WTC11 (cell line): ENCODE measurements at regions not wholly inside any gene's neighbourhood (a gene's known extent, or its start where the extent isn't known, plus 50 kb on each side); places are given as distances from the start of the nearest gene placed in this dataset.

ENCODE experiments used
- ATAC-seq: fragments of 200-7000 bp; cut with Tn5 transposase; 2 replicates; pipeline ENCODE4 v1.10.0; 2021; ENCODE audit warnings: mild to moderate bottlenecking, moderate library complexity
- CTCF ChIA-PET: fragments of 300-600 bp; sonication (Branson Sonifier 250); formaldehyde crosslinking; loops from one replicate; lab custom pipeline; 2021; ENCODE audit warnings: antibody characterized with exemption; lab: Charles Lee
- POLR2A ChIA-PET: fragments of 350-600 bp; sonication (Branson Sonifier 250); formaldehyde crosslinking; loops from one replicate; lab custom pipeline; 2021; ENCODE audit warnings: antibody characterized with exemption; lab: Charles Lee
- DNase-seq: peaks from one replicate; pipeline ENCODE4 v3.0.0; 2021; ENCODE audit warnings: low spot score
- H3K27ac Mint-ChIP-seq: 2 replicates; pipeline ENCODE4 v1.8.0; 2021; ENCODE audit warnings: mixed read lengths
- H3K27me3 Mint-ChIP-seq: 2 replicates; pipeline ENCODE4 v1.8.0; 2021; ENCODE audit warnings: low read depth, mild to moderate bottlenecking, moderate library complexity, mixed read lengths
- H3K36me3 Mint-ChIP-seq: 2 replicates; pipeline ENCODE4 v1.8.0; 2021; ENCODE audit warnings: mixed read lengths
- H3K4me1 Mint-ChIP-seq: 2 replicates; pipeline ENCODE4 v1.8.0; 2022; ENCODE audit warnings: mixed read lengths
- H3K4me3 Mint-ChIP-seq: 2 replicates; pipeline ENCODE4 v1.8.0; 2021; ENCODE audit warnings: mild to moderate bottlenecking, moderate library complexity, mixed read lengths
- H3K9me3 Mint-ChIP-seq: 2 replicates; pipeline ENCODE4 v1.8.0; 2021; ENCODE audit warnings: mixed read lengths
- AFF4 ChIP-seq: sonication (generic); formaldehyde crosslinking; IDR thresholded peaks from 2 replicates; pipeline ENCODE4 v1.8.1; 2023; ENCODE audit warnings: mild to moderate bottlenecking, missing genetic modification reagents, borderline replicate concordance
- AR ChIP-seq: fragments of 250-450 bp; sonication (Bioruptor Pico); IDR thresholded peaks from 2 replicates; pipeline ENCODE4 v1.9.0; 2021; ENCODE audit warnings: mild to moderate bottlenecking
- CDX4 ChIP-seq: fragments of 250-450 bp; sonication (Bioruptor Pico); IDR thresholded peaks from 2 replicates; pipeline ENCODE4 v1.9.0; 2021; ENCODE audit warnings: moderate library complexity, mild to moderate bottlenecking, inconsistent platforms, borderline replicate concordance
- E2F5 ChIP-seq: sonication (generic); formaldehyde crosslinking; IDR thresholded peaks from 2 replicates; pipeline ENCODE4 v1.8.1; 2022; ENCODE audit warnings: mild to moderate bottlenecking, moderate library complexity, missing genetic modification reagents
- FOXP4 ChIP-seq: sonication (generic); formaldehyde crosslinking; IDR thresholded peaks from 2 replicates; pipeline ENCODE4 v1.8.0; 2022; ENCODE audit warnings: mild to moderate bottlenecking, missing genetic modification reagents
- GRHL2 ChIP-seq: fragments of 250-450 bp; sonication (Bioruptor Pico); IDR thresholded peaks from 2 replicates; pipeline ENCODE4 v1.8.0; 2022; ENCODE audit warnings: mild to moderate bottlenecking, moderate library complexity; ENCODE audit not compliant: insufficient replicate concordance, severe bottlenecking
- GTF2I ChIP-seq: fragments of 250-450 bp; sonication (Bioruptor Pico); conservative IDR thresholded peaks from 2 replicates; pipeline ENCODE4 v1.4.0; 2021; ENCODE audit warnings: mild to moderate bottlenecking
- NFATC4 ChIP-seq: fragments of 250-450 bp; sonication (Bioruptor Pico); IDR thresholded peaks from 2 replicates; pipeline ENCODE4 v1.9.0; 2021; ENCODE audit warnings: mild to moderate bottlenecking
- RELA ChIP-seq: sonication (generic); formaldehyde crosslinking; IDR thresholded peaks from 2 replicates; pipeline ENCODE4 v1.8.1; 2022; ENCODE audit warnings: missing genetic modification reagents, mild to moderate bottlenecking, borderline replicate concordance
- SMAD3 ChIP-seq: sonication (generic); formaldehyde crosslinking; IDR thresholded peaks from 2 replicates; pipeline ENCODE4 v1.8.0; 2022; ENCODE audit warnings: missing genetic modification reagents, mild to moderate bottlenecking, borderline replicate concordance
- STAT6 ChIP-seq: sonication (generic); formaldehyde crosslinking; conservative IDR thresholded peaks from 2 replicates; pipeline ENCODE4 v1.8.1; 2023; ENCODE audit warnings: mild to moderate bottlenecking, low read depth, missing genetic modification reagents, moderate library complexity
- TP53 ChIP-seq: sonication (generic); formaldehyde crosslinking; IDR thresholded peaks from 2 replicates; pipeline ENCODE4 v1.8.1; 2023; ENCODE audit warnings: mild to moderate bottlenecking, missing genetic modification reagents
- ZNF121 ChIP-seq: sonication (generic); formaldehyde crosslinking; IDR thresholded peaks from 2 replicates; pipeline ENCODE4 v1.8.0; 2023; ENCODE audit warnings: missing genetic modification reagents
- ZNF317 ChIP-seq: sonication (generic); formaldehyde crosslinking; IDR thresholded peaks from 2 replicates; pipeline ENCODE4 v1.8.1; 2023; ENCODE audit warnings: low read depth, mild to moderate bottlenecking, moderate library complexity, missing genetic modification reagents, borderline replicate concordance
- ZNF671 ChIP-seq: fragments of 250-450 bp; sonication (Bioruptor Pico); IDR thresholded peaks from 2 replicates; pipeline ENCODE4 v1.8.0; 2021; ENCODE audit warnings: mild to moderate bottlenecking

GRCh38 chr3:82473864-82474541 lies 712.6 kb upstream of the GBE1 start (continued):
- TF ChIP-seq STAT6 (CRISPR knock-in tag) (no peak), ZNF671 (CRISPR knock-in tag) (no peak), ZNF121 (CRISPR knock-in tag) (no peak), FOXP4 (CRISPR knock-in tag) (no peak), NFATC4 (CRISPR knock-in tag) (no peak), AFF4 (CRISPR knock-in tag) (no peak)

GRCh38 chr3:82467051-82467450 lies 705.6 kb upstream of the GBE1 start:
- Mint-ChIP-seq H3K4me1 (no peaks in the 10 kb centered on the region), H3K27me3 (no peaks in the 10 kb centered on the region), H3K27ac (no peak overlapping the region), H3K36me3 (peaks cover 4% of the 10 kb centered on the region; the same call in 1 of the 2 replicates), H3K9me3 (peaks cover 11% of the 10 kb centered on the region), H3K4me3 (no peak overlapping the region)
- ChIA-PET POLR2A (no interaction called here), CTCF (no interaction called here)
- no peak for DNase-seq
- ATAC-seq = no peak
- TF ChIP-seq CDX4 (CRISPR knock-in tag) (no peak), AR (CRISPR knock-in tag) (no peak), AFF4 (CRISPR knock-in tag) (no peak), SMAD3 (no peak), ZNF317 (CRISPR knock-in tag) (no peak), TP53 (no peak), E2F5 (CRISPR knock-in tag) (no peak), RELA (no peak), GRHL2 (CRISPR knock-in tag) (no peak), GTF2I (CRISPR knock-in tag) (no peak)
